ENCODE measurements at regions not wholly inside any gene's neighbourhood (a gene's known extent, or its start where the extent isn't known, plus 50 kb on each side); places are given as distances from the start of the nearest gene placed in this dataset.

- no peaks in the 10 kb centered on the region for H3K9me2 ChIP-seq (ENCODE audit: insufficient read depth, low read length)
- H3F3A ChIP-seq (ENCODE audit: insufficient read depth, low read length, poor library complexity, severe bottlenecking) = no peaks in the 10 kb centered on the region
- H4K20me1 ChIP-seq (ENCODE audit: insufficient read depth) = no peaks in the 10 kb centered on the region
- H2AFZ ChIP-seq (ENCODE audit: low read depth, low read length) = no peak overlapping the region
- TF ChIP-seq TAF1 (IDR thresholded peaks at IDR 0.05; ENCODE audit: low read depth) (no peak), CTCF (IDR thresholded peaks at IDR 0.05; ENCODE audit: poor library complexity, severe bottlenecking) (no peak), REST (IDR thresholded peaks at IDR 0.05; ENCODE audit: borderline replicate concordance) (no peak)
- no peaks in the 10 kb centered on the region for H3K27me3 ChIP-seq (ENCODE audit: insufficient read depth, low read depth, low read length)
- no peak overlapping the region for H3K27ac ChIP-seq (ENCODE audit: low read length)
- H3K79me2 ChIP-seq (replicated peaks; ENCODE audit: insufficient read depth, low read length) = no peaks in the 10 kb centered on the region
- no peak overlapping the region for H3K4me3 ChIP-seq (ENCODE audit: low read length)
- H3K36me3 ChIP-seq (ENCODE audit: insufficient read depth, low read length) = no peaks in the 10 kb centered on the region
- H3K4me2 ChIP-seq (ENCODE audit: low read length) = no peak overlapping the region
- H3K9me3 ChIP-seq (ENCODE audit: low read length) = no peaks in the 10 kb centered on the region
- no peak overlapping the region for H3K9ac ChIP-seq (ENCODE audit: low read length)
These were observed 311.6 kb downstream of the QKI start for GRCh38 chr6:163726037-163726695.

DNA sequence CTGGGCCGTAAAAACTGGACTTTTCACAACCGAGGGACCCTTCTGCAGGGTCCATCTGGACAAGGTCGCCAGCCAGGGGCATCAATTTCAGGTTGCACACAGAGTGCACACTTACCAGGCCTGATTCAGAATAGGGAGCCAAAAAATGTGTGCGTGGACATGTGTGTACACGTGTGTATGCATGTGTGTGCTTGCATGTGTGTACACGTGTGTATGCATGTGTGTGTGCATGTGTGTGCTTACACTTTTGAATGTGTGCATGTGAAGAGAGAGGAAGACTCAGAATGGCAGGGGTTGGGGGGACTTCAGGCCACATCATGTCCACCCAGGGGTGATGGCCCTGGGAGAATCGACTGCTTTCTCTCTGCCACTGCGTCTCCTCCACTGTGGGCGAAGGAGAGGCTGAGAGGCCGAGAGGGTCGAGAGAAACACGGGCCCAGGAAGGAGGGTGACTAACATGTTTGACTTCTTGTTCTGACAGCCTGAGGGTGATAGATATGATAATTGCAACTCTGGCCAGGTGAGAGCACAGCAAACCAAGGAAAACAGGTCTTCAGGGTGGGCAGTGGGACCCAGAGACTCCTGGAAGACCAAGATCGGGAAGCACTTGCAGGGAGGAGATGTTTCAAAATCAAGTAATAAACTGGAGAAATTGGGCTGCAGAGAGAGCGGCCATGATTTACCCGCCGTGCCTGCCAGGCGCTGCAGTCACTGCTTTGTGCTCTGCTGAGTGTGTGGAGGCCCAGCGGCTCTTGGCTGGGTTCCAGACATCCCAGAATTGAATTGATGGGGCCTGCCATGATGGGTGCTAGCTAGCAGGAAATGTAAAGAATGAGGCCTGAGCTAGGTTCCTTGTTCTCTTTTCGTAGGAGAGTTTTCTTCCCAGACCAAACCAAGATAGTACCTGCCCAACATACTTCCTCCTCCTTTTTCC is 310.8 kb downstream of the QKI start:
- H3K9me2 ChIP-seq (ENCODE audit: insufficient read depth, low read length) = no peaks in the 10 kb centered on the region
- H4K20me1 ChIP-seq (ENCODE audit: insufficient read depth) = no peaks in the 10 kb centered on the region
- no peaks in the 10 kb centered on the region for H3K27me3 ChIP-seq (ENCODE audit: insufficient read depth, low read depth, low read length)
- no peaks in the 10 kb centered on the region for H3K36me3 ChIP-seq (ENCODE audit: insufficient read depth, low read length)
- TF ChIP-seq POLR2AphosphoS5 (IDR thresholded peaks at IDR 0.05) (no peak), EZH2 (IDR thresholded peaks at IDR 0.05; ENCODE audit: borderline replicate concordance, insufficient read depth, low read length, poor library complexity, severe bottlenecking) (no peak), RAD21 (conservative IDR thresholded peaks at IDR 0.05) (no peak), REST (IDR thresholded peaks at IDR 0.05; ENCODE audit: borderline replicate concordance) (no peak), SMC3 (conservative IDR thresholded peaks at IDR 0.05; ENCODE audit: poor library complexity) (no peak), EP300 (conservative IDR thresholded peaks at IDR 0.05; ENCODE audit: poor library complexity, severe bottlenecking) (no peak), MXI1 (conservative IDR thresholded peaks at IDR 0.05; ENCODE audit: poor library complexity, severe bottlenecking) (no peak), CTCF (IDR thresholded peaks at IDR 0.05; ENCODE audit: poor library complexity, severe bottlenecking) (no peak), TAF1 (IDR thresholded peaks at IDR 0.05; ENCODE audit: low read depth) (no peak)
- no peak overlapping the region for H3K4me2 ChIP-seq (ENCODE audit: low read length)
- no peaks in the 10 kb centered on the region for H3K9me3 ChIP-seq (ENCODE audit: low read length)
- H2AFZ ChIP-seq (ENCODE audit: low read depth, low read length) = no peak overlapping the region
- no peaks in the 10 kb centered on the region for H3F3A ChIP-seq (ENCODE audit: insufficient read depth, low read length, poor library complexity, severe bottlenecking)
- H3K4me3 ChIP-seq (ENCODE audit: low read length) = no peak overlapping the region
- no peaks in the 10 kb centered on the region for H3K79me2 ChIP-seq (replicated peaks; ENCODE audit: insufficient read depth, low read length)
- no peak overlapping the region for H3K9ac ChIP-seq (ENCODE audit: low read length)
- H3K27ac ChIP-seq (ENCODE audit: low read length) = no peak overlapping the region

Measured in neural cell (in vitro differentiated cells).